IMR-90 (cell line): ENCODE measurements at regions not wholly inside any gene's neighbourhood (a gene's known extent, or its start where the extent isn't known, plus 50 kb on each side); places are given as distances from the start of the nearest gene placed in this dataset.
"Not testable (repeated sequence)": the region's sequence is repeated elsewhere in the genome, so short reads cannot be mapped to it uniquely, and the experiment has no call there.

Experiments
- ATAC-seq: fragments of 200-7000 bp; cut with Tn5 transposase; 2 replicates; pipeline ENCODE4 v1.9.1; 2020; ENCODE audit warnings: low read depth, mild to moderate bottlenecking, moderate library complexity
- BruUV-seq: library from RNA; stranded (reverse); fragments of 400-500 nt; replicated peaks from 2 replicates; lab custom pipeline; 2021; lab: Mats Ljungman, UMichigan
- CTCF ChIA-PET: fragments of 300-600 bp; formaldehyde crosslinking; extraction: SDS; loops from one replicate; lab custom pipeline; 2021; ENCODE audit warnings: antibody characterized with exemption; lab: Yijun Ruan, JAX
- POLR2A ChIA-PET: fragments of 300-600 bp; sonication (Branson Sonifier 250); formaldehyde crosslinking; loops from one replicate; lab custom pipeline; 2022; ENCODE audit warnings: antibody characterized with exemption; ENCODE audit not compliant: unreplicated experiment; lab: Charles Lee
- DNase-seq: peaks from one replicate; pipeline ENCODE4 v3.0.0; 2013
- H2AFZ ChIP-seq: replicated peaks from 2 replicates; pipeline ENCODE3; 2013; ENCODE audit warnings: low read length, mild to moderate bottlenecking; ENCODE audit not compliant: poor library complexity
- H2AK5ac ChIP-seq: 2 replicates; pipeline ENCODE4 v1.6.1; 2013; ENCODE audit warnings: low read depth, low read length, inconsistent platforms
- H2AK9ac ChIP-seq: replicated peaks from 2 replicates; pipeline ENCODE3; 2013; ENCODE audit warnings: mild to moderate bottlenecking, low read depth, low read length, moderate library complexity; ENCODE audit not compliant: poor library complexity
- H2BK120ac ChIP-seq: 2 replicates; pipeline ENCODE4 v1.6.1; 2013; ENCODE audit warnings: low read depth, low read length, inconsistent platforms
- H2BK15ac ChIP-seq: 3 replicates; pipeline ENCODE4 v1.6.1; 2013; ENCODE audit warnings: low read depth, low read length, inconsistent platforms
- H2BK20ac ChIP-seq: 2 replicates; pipeline ENCODE4 v1.6.1; 2013; ENCODE audit warnings: low read depth, mild to moderate bottlenecking, inconsistent platforms, low read length, moderate library complexity
- H2BK5ac ChIP-seq: 2 replicates; pipeline ENCODE4 v1.6.1; 2013; ENCODE audit warnings: mild to moderate bottlenecking, low read depth, low read length, inconsistent platforms; ENCODE audit not compliant: poor library complexity, severe bottlenecking
- H3K14ac ChIP-seq: replicated peaks from 2 replicates; pipeline ENCODE4 v1.6.1; 2013; ENCODE audit warnings: low read depth, low read length, inconsistent platforms
- H3K18ac ChIP-seq: 2 replicates; pipeline ENCODE4 v1.6.1; 2013; ENCODE audit warnings: low read depth, low read length, control low read depth
- H3K23ac ChIP-seq: 2 replicates; pipeline ENCODE4 v1.6.1; 2013; ENCODE audit warnings: low read depth, low read length, inconsistent platforms
- H3K27ac ChIP-seq: 2 replicates; pipeline ENCODE4 v1.5.1; 2013; ENCODE audit warnings: mild to moderate bottlenecking, control low read depth, low read length; ENCODE audit not compliant: insufficient read depth
- H3K27me3 ChIP-seq: 2 replicates; pipeline ENCODE4 v1.6.1; 2013; ENCODE audit warnings: low read length; ENCODE audit not compliant: control insufficient read depth, insufficient read depth
- H3K36me3 ChIP-seq: 2 replicates; pipeline ENCODE4 v1.6.1; 2013; ENCODE audit warnings: low read length, mixed read lengths; ENCODE audit not compliant: control insufficient read depth, insufficient read depth
- H3K4ac ChIP-seq: 2 replicates; pipeline ENCODE4 v1.6.1; 2013; ENCODE audit warnings: low read depth, low read length, inconsistent platforms
- H3K4me1 ChIP-seq: 2 replicates; pipeline ENCODE4 v1.6.1; 2013; ENCODE audit warnings: low read length, mixed read lengths; ENCODE audit not compliant: control insufficient read depth, insufficient read depth
- H3K4me2 ChIP-seq: 2 replicates; pipeline ENCODE4 v1.6.1; 2013; ENCODE audit warnings: low read depth, mild to moderate bottlenecking, control low read depth, low read length, moderate library complexity
- H3K4me3 ChIP-seq: 2 replicates; pipeline ENCODE4 v1.5.1; 2013; ENCODE audit warnings: low read depth, mild to moderate bottlenecking, control low read depth, low read length, moderate library complexity; ENCODE audit not compliant: insufficient read depth
- H3K56ac ChIP-seq: 2 replicates; pipeline ENCODE4 v1.6.1; 2013; ENCODE audit warnings: low read length, inconsistent platforms; ENCODE audit not compliant: insufficient read depth; ENCODE audit errors: extremely low read depth
- H3K79me1 ChIP-seq, 2 experiments: 2 replicates each; pipeline ENCODE4 v1.6.1; 2013; ENCODE audit warnings: low read length in 2 of 2, inconsistent platforms in 1 of 2, low read depth in 1 of 2
- H3K9ac ChIP-seq: 2 replicates; pipeline ENCODE4 v1.6.1; 2013; ENCODE audit warnings: low read depth, low read length, control low read depth
- H3K9me1 ChIP-seq: 2 replicates; pipeline ENCODE4 v1.6.1; 2013; ENCODE audit warnings: low read length, inconsistent platforms; ENCODE audit not compliant: insufficient read depth
- H3K9me3 ChIP-seq: 2 replicates; pipeline ENCODE4 v1.6.1; 2013; ENCODE audit warnings: low read length; ENCODE audit not compliant: control insufficient read depth, insufficient read depth
- H4K20me1 ChIP-seq: 2 replicates; pipeline ENCODE4 v1.6.1; 2013; ENCODE audit warnings: low read length, inconsistent platforms; ENCODE audit not compliant: insufficient read depth
- H4K5ac ChIP-seq: 2 replicates; pipeline ENCODE4 v1.6.1; 2013; ENCODE audit warnings: mild to moderate bottlenecking, low read depth, low read length, control low read depth
- H4K8ac ChIP-seq, 2 experiments: 2 replicates each; pipeline ENCODE4 v1.6.1; 2013; ENCODE audit warnings: low read depth in 2 of 2, low read length in 2 of 2, control low read depth in 1 of 2, inconsistent platforms in 1 of 2
- H4K91ac ChIP-seq: 2 replicates; pipeline ENCODE4 v1.6.1; 2013; ENCODE audit warnings: low read depth, low read length, inconsistent platforms; ENCODE audit not compliant: insufficient read depth
- WGBS, 2 experiments: methylation state at CpG; one replicate each; pipeline versions ENCODE4 v1.1.5 to v1.1.7; 2013; ENCODE audit warnings: missing lambda C conversion rate in 2 of 2; ENCODE audit not compliant: insufficient read length in 1 of 2; ENCODE audit errors: extremely low coverage in 2 of 2; 5-methylcytosine and 5-hydroxymethylcytosine counted together
- dilution Hi-C: fragments of 300-500 bp; cut with HindIII; formaldehyde crosslinking; loops from one replicate; pipeline ENCODE4 v1.14.3; 2018; ENCODE audit warnings: low sequenced_read_pairs; ENCODE audit not compliant: unreplicated experiment
- in situ Hi-C: fragments of 300-500 bp; cut with MboI; formaldehyde crosslinking; loops from 3 replicates; pipeline ENCODE4 v1.14.3; 2019; ENCODE audit warnings: low sequenced_read_pairs, inconsistent platforms, mixed read lengths
- intact Hi-C: fragments of 100-400 bp; cut with micrococcal nuclease; formaldehyde crosslinking; loops from 2 replicates; pipeline ENCODE4 v1.10.0; 2022

- H3K56ac ChIP-seq, H3K14ac ChIP-seq, H3K79me1 ChIP-seq, BruUV-seq, ATAC-seq, H3K9me1 ChIP-seq, H3K4me1 ChIP-seq, H3K9ac ChIP-seq, H3K27ac ChIP-seq, H2BK20ac ChIP-seq, intact Hi-C loops, dilution Hi-C loops, H2BK120ac ChIP-seq, H3K4me3 ChIP-seq, H4K91ac ChIP-seq, CTCF ChIA-PET, DNase-seq, H2AK5ac ChIP-seq, H4K5ac ChIP-seq, POLR2A ChIA-PET, H2AK9ac ChIP-seq, H4K20me1 ChIP-seq, H2BK15ac ChIP-seq, H2AFZ ChIP-seq, H3K4ac ChIP-seq, H3K18ac ChIP-seq, in situ Hi-C loops, H3K36me3 ChIP-seq, H4K8ac ChIP-seq, H3K4me2 ChIP-seq, H3K27me3 ChIP-seq, H2BK5ac ChIP-seq, H3K23ac ChIP-seq: not testable (repeated sequence)
- H3K9me3 ChIP-seq = peaks cover 62% of the 10 kb centered on the region
- 67% methylated on average over 8 of the region's 8 CpGs; no CpG with 5 or more reads in 1 of the 2 experiments for WGBS, 2 experiments
Observed at GRCh38 chr9:40909111-40909510, 219.4 kb downstream of the FOXD4L6 start.
